K562 (cell line): ENCODE measurements at regions not wholly inside any gene's neighbourhood (a gene's known extent, or its start where the extent isn't known, plus 50 kb on each side); places are given as distances from the start of the nearest gene placed in this dataset.
A peak's percentile ranks its signal among the peaks of the same experiment; 100 is the strongest.

Source experiments
- ARID1B ChIP-seq: fragments of 450-650 bp; IDR thresholded peaks from 2 replicates; pipeline ENCODE4 v1.6.1; 2016; ENCODE audit warnings: antibody characterized with exemption, mild to moderate bottlenecking, inconsistent platforms
- FUS ChIP-seq: fragments of 200-400 bp; formaldehyde crosslinking; optimal IDR thresholded peaks from 2 replicates; pipeline ENCODE3; 2017; ENCODE audit warnings: low read depth, low read length
- GABPA ChIP-seq: fragments of 200-800 bp; sonication (Bioruptor generic); conservative IDR thresholded peaks from 2 replicates; pipeline ENCODE4 v1.6.1; 2016; ENCODE audit warnings: low read depth, missing genetic modification characterization, missing compliant biosample characterization
- IRF1 ChIP-seq: sonication (generic); formaldehyde crosslinking; IDR thresholded peaks from 2 replicates; pipeline ENCODE4 v1.8.0; 2022; ENCODE audit warnings: missing genetic modification reagents, mild to moderate bottlenecking, borderline replicate concordance
- KHSRP ChIP-seq: fragments of 450-650 bp; IDR thresholded peaks from 2 replicates; pipeline ENCODE4 v1.6.1; 2017
- KLF16 ChIP-seq: IDR thresholded peaks from 2 replicates; pipeline ENCODE4 v1.6.1; 2016; ENCODE audit warnings: antibody characterized with exemption
- MYNN ChIP-seq, 2 experiments: sonication (generic); formaldehyde crosslinking in 1 of 2; IDR thresholded peaks; 2 replicates each; pipeline versions ENCODE4 v1.5.0 to v1.6.1; 2016 to 2020; ENCODE audit warnings: antibody characterized with exemption in 1 of 2, missing genetic modification reagents in 1 of 2
- RB1 ChIP-seq: fragments of 450-650 bp; IDR thresholded peaks from 2 replicates; pipeline ENCODE4 v1.6.1; 2017; ENCODE audit warnings: low read depth, mild to moderate bottlenecking
- RBM15 ChIP-seq: fragments of 200-400 bp; formaldehyde crosslinking; IDR thresholded peaks from 2 replicates; pipeline ENCODE4 v1.6.1; 2018; ENCODE audit warnings: mild to moderate bottlenecking, low read length, moderate library complexity; ENCODE audit not compliant: insufficient read depth
- SMAD4 ChIP-seq: fragments of 250-450 bp; sonication (Bioruptor Pico); conservative IDR thresholded peaks from 2 replicates; pipeline ENCODE4 v1.8.0; 2021; ENCODE audit warnings: inconsistent platforms, mild to moderate bottlenecking, moderate library complexity
- SUPT5H ChIP-seq: fragments of 450-650 bp; IDR thresholded peaks from 2 replicates; pipeline ENCODE4 v1.6.1; 2016
- TBP ChIP-seq: optimal IDR thresholded peaks from 2 replicates; pipeline ENCODE3; 2011; ENCODE audit warnings: low read depth, low read length, improper control_type of control experiment
- ZMIZ1 ChIP-seq, 2 experiments: fragments of 150-350 bp in 1 of 2; IDR thresholded peaks; 2 replicates each; pipeline ENCODE4 v1.6.1; 2012 to 2016; ENCODE audit warnings: low read depth in 2 of 2, low read length in 2 of 2, mild to moderate bottlenecking in 1 of 2, moderate library complexity in 1 of 2
- ZNF253 ChIP-seq: fragments of 250-450 bp; sonication (Bioruptor Pico); conservative IDR thresholded peaks from 2 replicates; pipeline ENCODE4 v1.6.1; 2021; ENCODE audit warnings: mild to moderate bottlenecking
- ZNF592 ChIP-seq: fragments of 450-650 bp; IDR thresholded peaks from 2 replicates; pipeline ENCODE4 v1.6.1; 2017; ENCODE audit warnings: antibody characterized with exemption, mild to moderate bottlenecking
- TF ChIP-seq, protein P1 (sequence below): fragments of 450-650 bp; formaldehyde crosslinking; IDR thresholded peaks from 2 replicates; pipeline ENCODE4 v1.4.0; 2020; ENCODE audit warnings: mild to moderate bottlenecking, moderate library complexity
- TF ChIP-seq, protein P2 (sequence below): fragments of 250-450 bp; sonication (Bioruptor Pico); IDR thresholded peaks from 2 replicates; pipeline ENCODE4 v1.5.0; 2021; ENCODE audit warnings: mild to moderate bottlenecking, borderline replicate concordance

GRCh38 chr2:204453730-204454167 is 91.5 kb upstream of the PARD3B start (continued):
- TF ChIP-seq ZNF592 (0 out of 2 replicates have a peak, but pooled peaks have one; percentile 14), GABPA (tag) (0 out of 2 replicates have a peak, but pooled peaks have one; percentile 37), RB1 (no peak), ZMIZ1 (IDR thresholded peaks at IDR 0.05; ENCODE audit: low read depth in 2 of 2, low read length in 2 of 2) (no peak), ARID1B (no peak), TBP (no peak), SMAD4 (CRISPR knock-in tag) (0 out of 2 replicates have a peak, but pooled peaks have one; percentile 40), ZNF253 (CRISPR knock-in tag) (no peak), RBM15 (no peak), KHSRP (no peak), SUPT5H (no peak), MYNN (IDR thresholded peaks at IDR 0.05) (no peak), MYNN (CRISPR knock-in tag; IDR thresholded peaks at IDR 0.05) (no peak), KLF16 (no peak; the same call in 1 of the 2 replicates), IRF1 (CRISPR knock-in tag) (no peak), FUS (no peak)
- TF ChIP-seq, protein P1, sequence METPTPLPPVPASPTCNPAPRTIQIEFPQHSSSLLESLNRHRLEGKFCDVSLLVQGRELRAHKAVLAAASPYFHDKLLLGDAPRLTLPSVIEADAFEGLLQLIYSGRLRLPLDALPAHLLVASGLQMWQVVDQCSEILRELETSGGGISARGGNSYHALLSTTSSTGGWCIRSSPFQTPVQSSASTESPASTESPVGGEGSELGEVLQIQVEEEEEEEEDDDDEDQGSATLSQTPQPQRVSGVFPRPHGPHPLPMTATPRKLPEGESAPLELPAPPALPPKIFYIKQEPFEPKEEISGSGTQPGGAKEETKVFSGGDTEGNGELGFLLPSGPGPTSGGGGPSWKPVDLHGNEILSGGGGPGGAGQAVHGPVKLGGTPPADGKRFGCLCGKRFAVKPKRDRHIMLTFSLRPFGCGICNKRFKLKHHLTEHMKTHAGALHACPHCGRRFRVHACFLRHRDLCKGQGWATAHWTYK (CRISPR knock-in tag), result peak; percentile 65; the same call in 1 of the 2 replicates
- TF ChIP-seq, protein P2, sequence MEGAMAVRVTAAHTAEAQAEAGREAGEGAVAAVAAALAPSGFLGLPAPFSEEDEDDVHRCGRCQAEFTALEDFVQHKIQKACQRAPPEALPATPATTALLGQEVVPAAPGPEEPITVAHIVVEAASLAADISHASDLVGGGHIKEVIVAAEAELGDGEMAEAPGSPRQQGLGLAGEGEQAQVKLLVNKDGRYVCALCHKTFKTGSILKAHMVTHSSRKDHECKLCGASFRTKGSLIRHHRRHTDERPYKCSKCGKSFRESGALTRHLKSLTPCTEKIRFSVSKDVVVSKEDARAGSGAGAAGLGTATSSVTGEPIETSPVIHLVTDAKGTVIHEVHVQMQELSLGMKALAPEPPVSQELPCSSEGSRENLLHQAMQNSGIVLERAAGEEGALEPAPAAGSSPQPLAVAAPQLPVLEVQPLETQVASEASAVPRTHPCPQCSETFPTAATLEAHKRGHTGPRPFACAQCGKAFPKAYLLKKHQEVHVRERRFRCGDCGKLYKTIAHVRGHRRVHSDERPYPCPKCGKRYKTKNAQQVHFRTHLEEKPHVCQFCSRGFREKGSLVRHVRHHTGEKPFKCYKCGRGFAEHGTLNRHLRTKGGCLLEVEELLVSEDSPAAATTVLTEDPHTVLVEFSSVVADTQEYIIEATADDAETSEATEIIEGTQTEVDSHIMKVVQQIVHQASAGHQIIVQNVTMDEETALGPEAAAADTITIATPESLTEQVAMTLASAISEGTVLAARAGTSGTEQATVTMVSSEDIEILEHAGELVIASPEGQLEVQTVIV (CRISPR knock-in tag), result no peak
